Fibroblast of skin of right biceps (primary cell): ENCODE measurements at regions not wholly inside any gene's neighbourhood (a gene's known extent, or its start where the extent isn't known, plus 50 kb on each side); places are given as distances from the start of the nearest gene placed in this dataset.
"Not testable (repeated sequence)": the region's sequence is repeated elsewhere in the genome, so short reads cannot be mapped to it uniquely, and the experiment has no call there.

ENCODE experiments used
- DNase-seq: peaks from one replicate; pipeline ENCODE4 v3.0.0-alpha.2; 2013

GRCh38 chr15:53209396-53210042, 419.4 kb upstream of the ONECUT1 start:
- DNase-seq: no peak

- no peak for DNase-seq
These were observed 418.6 kb upstream of the ONECUT1 start for GRCh38 chr15:53208751-53209150.

GRCh38 chr15:53203454-53203853, 413.3 kb upstream of the ONECUT1 start:
- DNase-seq: no peak

- DNase-seq: no peak
These were observed 412.7 kb upstream of the ONECUT1 start for GRCh38 chr15:53202876-53203275.

GRCh38 chr15:53197426-53197839, 407.3 kb upstream of the ONECUT1 start:
- peak; percentile 41 for DNase-seq

GRCh38 chr15:53196788-53197187, 406.7 kb upstream of the ONECUT1 start:
- no peak for DNase-seq

GRCh38 chr15:53196242-53196641, 406.1 kb upstream of the ONECUT1 start:
- no peak for DNase-seq

GRCh38 chr15:53193149-53193548, 403.0 kb upstream of the ONECUT1 start:
- peak; percentile 3 for DNase-seq

- no peak for DNase-seq
These were observed 399.7 kb upstream of the ONECUT1 start for GRCh38 chr15:53189860-53190259.

GRCh38 chr15:53183449-53183848, 393.3 kb upstream of the ONECUT1 start:
- DNase-seq: not testable (repeated sequence)

GRCh38 chr15:53171571-53171970, 381.4 kb upstream of the ONECUT1 start:
- DNase-seq: no peak

GRCh38 chr15:53166684-53167201, 376.6 kb upstream of the ONECUT1 start:
- DNase-seq: no peak

GRCh38 chr15:53165988-53166683, 376.0 kb upstream of the ONECUT1 start:
- DNase-seq: no peak

GRCh38 chr15:53160092-53160704, 370.1 kb upstream of the ONECUT1 start:
- DNase-seq: no peak

- no peak for DNase-seq
These were observed 369.3 kb upstream of the ONECUT1 start for GRCh38 chr15:53159458-53159857.

GRCh38 chr15:53158995-53159394, 368.9 kb upstream of the ONECUT1 start:
- no peak for DNase-seq

- no peak for DNase-seq
These were observed 343.2 kb upstream of the ONECUT1 start for GRCh38 chr15:53133255-53133850.

GRCh38 chr15:53130943-53131342, 340.8 kb upstream of the ONECUT1 start:
- DNase-seq: no peak

GRCh38 chr15:53129121-53129904, 339.2 kb upstream of the ONECUT1 start:
- no peak for DNase-seq

GRCh38 chr15:53128652-53129051, 338.5 kb upstream of the ONECUT1 start:
- no peak for DNase-seq

- no peak for DNase-seq
These were observed 336.0 kb upstream of the ONECUT1 start for GRCh38 chr15:53126144-53126543.

- DNase-seq: no peak
These were observed 332.7 kb upstream of the ONECUT1 start for GRCh38 chr15:53122818-53123217.

- not testable (repeated sequence) for DNase-seq
These were observed 326.8 kb upstream of the ONECUT1 start for GRCh38 chr15:53116915-53117314.
